Prostate gland (tissue), 2 donors: ENCODE measurements at regions not wholly inside any gene's neighbourhood (a gene's known extent, or its start where the extent isn't known, plus 50 kb on each side); places are given as distances from the start of the nearest gene placed in this dataset.

Experiments
- CTCF ChIP-seq, 4 experiments: fragments of 200-600 bp in 2 of 4; fragments of 450-650 bp in 2 of 4; sonication (generic) in 2 of 4; IDR thresholded peaks; 1 replicate in 3 of 4; 2 replicates in 1 of 4; pipeline ENCODE4 v1.5.1; 2016 to 2019; ENCODE audit warnings: antibody characterized with exemption in 4 of 4, mild to moderate bottlenecking in 2 of 4, moderate library complexity in 2 of 4
- POLR2A ChIP-seq: fragments of 450-650 bp; IDR thresholded peaks from one replicate; pipeline ENCODE4 v1.6.1; 2016; ENCODE audit warnings: antibody characterized with exemption, mild to moderate bottlenecking

DNA sequence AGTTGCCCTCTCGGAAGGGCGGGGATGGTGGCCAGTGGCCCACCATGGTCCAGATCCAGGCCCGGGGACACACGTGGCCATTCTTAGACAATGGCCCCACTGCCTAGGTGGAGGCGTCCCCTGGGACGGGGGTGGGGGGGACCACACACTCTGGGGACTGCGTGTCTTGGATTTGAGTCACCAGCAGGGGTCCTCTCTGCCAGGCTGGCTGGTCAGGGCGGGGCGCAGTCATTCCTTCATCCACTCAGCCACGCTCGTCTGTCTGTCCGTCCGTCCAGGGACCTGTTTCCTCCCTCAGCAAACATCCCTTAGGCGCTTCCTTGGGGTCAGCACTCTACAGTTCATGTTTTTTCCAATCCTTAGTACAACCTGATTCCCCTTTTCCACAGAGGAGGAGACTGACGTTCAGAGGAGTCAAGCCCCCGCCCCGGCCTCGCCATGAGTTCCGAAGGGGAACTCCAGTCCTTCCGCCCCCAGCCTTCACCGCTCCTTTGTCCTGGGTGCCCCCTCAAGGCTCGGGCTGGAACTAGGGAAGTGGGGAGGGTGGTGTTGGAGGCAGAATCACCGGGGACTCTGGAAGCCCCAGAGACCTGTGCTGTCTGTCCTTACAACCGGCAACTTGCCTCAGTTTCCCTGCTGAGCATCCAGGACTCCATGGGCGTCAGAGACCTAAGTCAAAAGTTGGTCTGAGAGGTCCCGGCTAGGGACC is 276.6 kb upstream of the MVB12B start:
- TF ChIP-seq CTCF (IDR thresholded peaks at IDR 0.05) (no peak), POLR2A (no peak)
